Subcutaneous abdominal adipose tissue (tissue), 5 donors: ENCODE measurements at regions not wholly inside any gene's neighbourhood (a gene's known extent, or its start where the extent isn't known, plus 50 kb on each side); places are given as distances from the start of the nearest gene placed in this dataset.
A peak's percentile ranks its signal among the peaks of the same experiment; 100 is the strongest.
"Not testable (repeated sequence)": the region's sequence is repeated elsewhere in the genome, so short reads cannot be mapped to it uniquely, and the experiment has no call there.

Experiments used
- H3K27ac ChIP-seq: one replicate; pipeline ENCODE4 v1.7.0; 2013; ENCODE audit warnings: low read depth, mild to moderate bottlenecking, inconsistent platforms, low read length, moderate library complexity
- H3K27me3 ChIP-seq, 5 donors: one replicate each; pipeline ENCODE4 v1.7.0; 2013; ENCODE audit warnings: low read length in 5 of 5, inconsistent platforms in 1 of 5; ENCODE audit not compliant: control insufficient read depth in 5 of 5, insufficient read depth in 4 of 5
- H3K36me3 ChIP-seq, 5 donors: one replicate each; pipeline ENCODE4 v1.7.0; 2013; ENCODE audit warnings: low read length in 5 of 5; ENCODE audit not compliant: control insufficient read depth in 5 of 5, insufficient read depth in 5 of 5
- H3K4me1 ChIP-seq, 5 donors: one replicate each; pipeline ENCODE4 v1.7.0; 2013; ENCODE audit warnings: low read length in 5 of 5, mild to moderate bottlenecking in 3 of 5, moderate library complexity in 1 of 5; ENCODE audit not compliant: control insufficient read depth in 5 of 5, insufficient read depth in 5 of 5
- H3K4me3 ChIP-seq, 5 donors: one replicate each; pipeline ENCODE4 v1.7.0; 2013; ENCODE audit warnings: low read length in 5 of 5, low read depth in 1 of 5
- H3K9ac ChIP-seq, 5 donors: one replicate each; pipeline ENCODE4 v1.7.0; 2013; ENCODE audit warnings: low read length in 5 of 5, mild to moderate bottlenecking in 4 of 5, moderate library complexity in 3 of 5
- H3K9me3 ChIP-seq, 5 donors: one replicate each; pipeline ENCODE4 v1.7.0; 2013; ENCODE audit warnings: low read length in 5 of 5; ENCODE audit not compliant: control insufficient read depth in 5 of 5
- donor health status: healthy.
- donor health status: healthy.
- donor health status: healthy.
- donor health status: healthy.
- donor health status: healthy.

DNA sequence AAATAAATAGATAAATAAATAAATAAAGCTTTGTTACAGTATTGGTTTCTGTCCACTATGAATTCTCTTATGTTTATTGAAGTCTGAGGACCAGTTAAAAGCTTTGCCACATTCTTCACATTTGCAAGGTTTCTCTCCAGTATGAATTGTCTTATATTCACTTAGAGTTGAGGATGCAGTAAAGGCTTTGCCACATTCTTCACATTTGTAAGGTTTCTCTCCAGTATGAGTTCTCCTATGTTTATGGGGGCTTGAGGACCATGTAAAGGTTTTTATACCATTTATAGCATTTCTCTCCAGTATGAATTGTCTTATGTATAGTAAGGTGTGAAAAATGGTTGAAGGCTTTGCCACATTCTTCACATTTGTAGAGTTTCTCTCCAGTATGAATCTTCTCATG is 168.3 kb downstream of the ZNF737 start:
- Histone ChIP-seq H3K4me3 (peak overlapping the region in 4 of 5 donors; percentile 9 to 50 (median 41)), H3K4me1 (no peaks in the 10 kb centered on the region), H3K27me3 (no peaks in the 10 kb centered on the region), H3K36me3 (peaks cover 0 to 20% (median 9%) of the 10 kb centered on the region in 5 donors), H3K9me3 (peaks cover 26 to 75% (median 64%) of the 10 kb centered on the region in 5 donors), H3K27ac (no peak overlapping the region), H3K9ac (no peak overlapping the region)

DNA sequence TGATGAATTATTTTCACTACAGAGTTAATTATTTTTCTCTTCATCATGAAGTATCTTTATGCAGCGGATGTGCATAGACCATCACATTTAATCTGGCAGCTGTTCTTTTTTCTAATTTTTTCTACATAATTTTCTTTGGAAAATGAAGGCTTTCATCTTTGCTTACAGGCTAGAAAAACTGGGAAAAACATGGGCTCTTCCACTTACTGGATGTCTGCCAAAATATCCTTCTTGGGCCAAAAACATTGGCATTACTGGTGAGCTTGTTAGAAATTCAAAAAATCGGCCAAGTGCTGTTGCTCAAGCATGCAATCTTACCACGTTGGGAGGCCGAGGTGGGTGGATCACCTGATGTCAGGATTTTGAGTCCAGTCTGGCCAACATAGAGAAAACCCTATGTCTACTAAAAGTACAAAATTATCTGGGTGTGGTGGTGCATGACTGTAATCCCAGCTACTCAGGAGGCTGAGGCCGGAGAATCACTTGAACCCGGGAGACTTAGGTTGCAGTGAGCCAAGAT is 176.8 kb downstream of the ZNF737 start:
- peak overlapping the region in 2 of 5 donors; percentile 29 to 33 for H3K4me3 ChIP-seq
- H3K9me3 ChIP-seq: peaks cover 4 to 57% (median 46%) of the 10 kb centered on the region in 5 donors
- no peak overlapping the region for H3K27ac ChIP-seq
- H3K36me3 ChIP-seq: no peaks in the 10 kb centered on the region
- no peaks in the 10 kb centered on the region for H3K27me3 ChIP-seq
- H3K9ac ChIP-seq: no peak overlapping the region
- no peaks in the 10 kb centered on the region for H3K4me1 ChIP-seq

DNA sequence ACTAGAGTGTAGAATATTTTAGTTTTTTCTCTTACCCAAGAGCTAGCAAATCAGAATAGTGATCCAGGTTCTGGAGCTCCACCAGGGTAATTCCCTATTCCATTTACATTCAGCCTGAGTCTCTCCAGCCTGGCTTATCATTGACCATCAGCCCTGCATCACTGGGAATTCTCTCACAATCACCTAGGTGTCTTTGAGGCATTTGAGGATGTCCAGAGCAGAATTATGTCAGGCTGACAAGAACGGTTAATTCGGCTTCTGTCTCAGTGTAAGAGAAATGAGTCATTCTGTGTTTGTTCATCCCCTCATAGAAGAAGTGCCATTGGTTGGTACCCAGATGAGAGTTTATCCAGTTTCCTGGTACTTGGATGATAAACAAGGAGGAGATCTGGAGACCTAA is 180.5 kb downstream of the ZNF737 start:
- H3K4me3 ChIP-seq: no peak overlapping the region
- H3K27me3 ChIP-seq: no peaks in the 10 kb centered on the region
- H3K36me3 ChIP-seq: no peaks in the 10 kb centered on the region
- H3K27ac ChIP-seq: no peak overlapping the region
- H3K4me1 ChIP-seq: no peaks in the 10 kb centered on the region
- peaks cover 0 to 48% (median 40%) of the 10 kb centered on the region in 5 donors for H3K9me3 ChIP-seq
- no peak overlapping the region for H3K9ac ChIP-seq

DNA sequence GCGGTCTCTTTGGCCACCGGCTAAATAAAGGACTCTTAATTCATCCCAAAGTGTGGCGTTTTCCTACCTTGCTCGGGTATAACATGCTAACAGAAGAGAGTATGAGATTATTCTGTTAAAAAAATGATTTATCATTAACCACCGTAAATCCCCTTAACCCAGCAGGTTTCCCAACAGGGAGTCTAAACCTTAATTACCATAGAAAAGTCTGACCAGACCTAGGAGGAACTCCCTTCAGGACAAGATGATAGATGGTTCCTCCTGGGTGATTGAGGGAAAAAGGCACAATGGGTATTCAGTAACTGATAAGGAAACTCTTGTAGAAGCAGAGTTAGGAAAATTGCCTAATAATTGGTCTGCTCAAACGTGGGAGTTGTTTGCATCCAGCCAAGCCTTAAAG is 193.7 kb downstream of the ZNF737 start:
- Histone ChIP-seq H3K4me1 (no peaks in the 10 kb centered on the region), H3K9me3 (peaks cover 0 to 57% (median 37%) of the 10 kb centered on the region in 5 donors), H3K27ac (no peak overlapping the region)

DNA sequence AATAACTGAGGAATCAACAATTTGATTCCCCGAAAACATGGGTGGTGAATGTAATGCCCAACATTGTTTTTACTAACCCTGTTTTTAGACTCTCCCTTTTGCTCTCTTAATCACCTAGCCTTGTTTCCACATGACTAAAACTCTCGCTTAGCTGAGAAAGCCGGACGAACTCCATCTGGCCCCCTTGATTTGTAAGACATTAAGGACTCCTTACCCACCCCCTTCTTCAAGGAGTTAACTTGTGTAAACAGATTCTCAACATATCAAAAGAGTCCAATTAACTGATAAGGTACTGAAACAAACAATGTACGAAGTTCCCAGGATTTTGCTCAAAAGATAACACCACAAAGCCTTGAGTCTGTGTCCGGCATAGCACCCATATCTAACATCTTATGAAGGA is 194.3 kb downstream of the ZNF737 start:
- not testable (repeated sequence) for H3K9ac ChIP-seq, H3K27ac ChIP-seq, H3K4me1 ChIP-seq, H3K27me3 ChIP-seq, H3K36me3 ChIP-seq, H3K4me3 ChIP-seq
- H3K9me3 ChIP-seq: peaks cover 0 to 58% (median 39%) of the 10 kb centered on the region in 5 donors

More for the DNA sequence above, 193.7 kb downstream of the ZNF737 start:
- Histone ChIP-seq H3K4me3 (no peak overlapping the region), H3K27me3 (no peaks in the 10 kb centered on the region), H3K36me3 (peaks cover 0 to 4% (median 0%) of the 10 kb centered on the region in 5 donors), H3K9ac (no peak overlapping the region)

DNA sequence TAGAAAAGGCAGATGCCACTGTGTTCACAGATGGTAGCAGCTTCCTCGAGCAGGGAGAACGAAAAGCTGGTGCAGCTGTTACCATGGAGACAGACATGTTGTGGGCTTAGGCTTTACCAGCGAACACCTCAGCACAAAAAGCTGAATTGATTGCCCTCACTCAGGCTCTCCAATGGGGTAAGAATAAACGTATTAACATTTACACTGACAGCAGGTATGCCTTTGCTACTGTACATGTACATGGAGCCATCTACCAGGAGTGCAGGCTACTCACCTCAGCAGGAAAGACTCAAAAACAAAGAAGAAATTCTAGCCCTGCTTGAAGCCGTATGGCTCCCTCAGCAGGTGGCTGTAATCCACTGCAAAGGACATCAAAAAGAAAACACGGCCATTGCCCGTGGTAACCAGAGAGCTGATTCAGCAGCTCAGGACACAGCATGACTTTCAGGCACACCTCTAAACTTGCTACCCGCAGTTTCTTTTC is 197.7 kb downstream of the ZNF737 start:
- H3K27me3 ChIP-seq: no peaks in the 10 kb centered on the region
- peaks cover 0 to 56% (median 31%) of the 10 kb centered on the region in 5 donors for H3K9me3 ChIP-seq
- no peak overlapping the region for H3K27ac ChIP-seq
- peaks cover 0 to 4% (median 0%) of the 10 kb centered on the region in 5 donors for H3K36me3 ChIP-seq
- no peak overlapping the region for H3K9ac ChIP-seq
- H3K4me3 ChIP-seq: no peak overlapping the region
- no peaks in the 10 kb centered on the region for H3K4me1 ChIP-seq

DNA sequence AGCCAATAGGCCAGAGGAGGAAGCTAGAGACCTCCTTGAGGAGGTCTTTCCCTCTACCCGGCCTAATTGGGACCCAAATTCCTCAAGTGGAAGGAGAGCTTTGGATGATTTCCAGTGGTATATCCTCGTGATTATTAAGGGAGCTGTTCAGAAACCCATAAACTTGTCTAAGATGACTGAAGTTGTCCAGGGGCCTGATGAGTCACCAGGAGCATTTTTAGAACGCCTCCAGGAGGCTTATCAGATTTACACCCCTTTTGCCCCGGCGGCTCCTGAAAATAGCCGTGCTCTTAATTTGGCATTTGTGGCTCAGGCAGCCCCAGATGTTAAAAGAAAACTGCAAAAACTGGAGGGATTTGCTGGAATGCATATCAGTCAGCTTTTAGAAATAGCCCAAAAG is 198.1 kb downstream of the ZNF486 start:
- H3K27ac ChIP-seq: no peak overlapping the region
- no peaks in the 10 kb centered on the region for H3K36me3 ChIP-seq
- no peaks in the 10 kb centered on the region for H3K27me3 ChIP-seq
- H3K4me1 ChIP-seq: no peaks in the 10 kb centered on the region
- H3K4me3 ChIP-seq: no peak overlapping the region
- H3K9me3 ChIP-seq: peaks cover 0 to 57% (median 29%) of the 10 kb centered on the region in 5 donors
- no peak overlapping the region for H3K9ac ChIP-seq

DNA sequence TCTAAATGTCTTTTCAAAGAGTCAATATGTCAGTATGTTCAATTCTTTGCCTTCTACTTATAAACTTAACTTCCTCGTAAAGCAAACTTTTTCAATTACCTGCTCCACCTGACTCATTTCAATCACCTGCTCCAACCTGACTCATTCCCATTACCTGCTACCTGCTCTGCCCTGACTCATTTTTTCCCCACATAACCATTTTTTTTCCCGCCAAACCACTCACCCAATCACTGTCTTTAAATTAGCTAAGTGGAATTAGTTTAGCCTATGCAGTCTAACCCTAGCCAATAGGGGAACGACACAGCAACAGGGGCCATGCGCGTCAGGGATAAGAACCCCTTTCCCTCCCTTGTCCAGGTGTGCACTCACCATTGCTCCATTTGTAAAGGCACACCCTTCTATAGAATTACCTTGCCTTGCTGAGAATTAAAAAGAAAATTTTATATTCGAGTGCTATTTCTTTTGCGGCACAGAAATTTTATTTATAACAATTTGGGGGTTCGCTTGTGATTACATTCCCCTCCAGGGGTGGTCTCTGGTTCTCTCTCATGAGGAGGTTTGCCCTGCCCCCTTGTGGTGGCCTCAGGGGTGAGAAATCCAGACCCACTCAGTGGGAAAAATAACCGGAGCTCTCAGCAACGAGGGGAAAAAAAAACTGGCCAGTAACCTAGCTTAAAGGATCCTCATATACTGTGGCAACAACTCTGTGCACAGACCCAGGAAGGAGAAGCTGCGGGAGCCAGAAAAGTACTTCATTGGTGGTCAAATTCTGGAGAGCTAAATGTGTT is 193.1 kb downstream of the ZNF486 start:
- Histone ChIP-seq H3K4me1 (no peaks in the 10 kb centered on the region), H3K27me3 (no peaks in the 10 kb centered on the region), H3K4me3 (no peak overlapping the region), H3K36me3 (no peaks in the 10 kb centered on the region), H3K9me3 (peaks cover 0 to 49% (median 19%) of the 10 kb centered on the region in 5 donors), H3K9ac (no peak overlapping the region), H3K27ac (no peak overlapping the region)

DNA sequence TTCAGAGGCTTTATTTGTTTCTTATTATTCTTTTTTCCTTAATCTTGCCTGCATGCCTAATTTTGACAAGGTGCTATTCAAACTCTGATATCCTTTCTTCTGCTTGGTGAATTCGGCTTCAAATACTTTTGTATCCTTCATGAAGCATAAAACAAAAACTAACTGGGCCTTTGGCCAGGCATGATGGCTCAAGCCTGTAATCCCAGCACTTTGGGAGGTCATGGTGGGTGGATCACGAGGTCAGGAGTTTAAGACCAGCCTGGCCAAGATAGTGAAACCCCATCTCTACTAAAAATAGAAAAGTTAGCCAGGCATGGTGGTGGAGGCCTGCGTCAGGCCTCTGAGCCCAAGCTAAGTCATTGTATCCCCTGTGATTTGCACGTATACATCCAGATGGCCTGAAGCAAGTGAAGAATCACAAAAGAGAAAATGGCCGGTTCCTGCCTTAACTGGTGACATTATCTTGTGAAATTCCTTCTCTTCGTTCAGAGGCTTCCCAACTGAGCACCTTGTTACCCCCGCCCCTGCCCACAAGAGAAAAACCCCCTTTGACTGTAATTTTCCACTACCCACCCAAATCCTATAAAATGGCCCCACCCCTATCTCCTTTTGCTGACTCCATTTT is 191.9 kb downstream of the ZNF486 start:
- H3K27me3 ChIP-seq, H3K36me3 ChIP-seq, H3K4me3 ChIP-seq, H3K27ac ChIP-seq, H3K4me1 ChIP-seq, H3K9ac ChIP-seq: not testable (repeated sequence)
- peaks cover 0 to 41% (median 19%) of the 10 kb centered on the region in 5 donors for H3K9me3 ChIP-seq

DNA sequence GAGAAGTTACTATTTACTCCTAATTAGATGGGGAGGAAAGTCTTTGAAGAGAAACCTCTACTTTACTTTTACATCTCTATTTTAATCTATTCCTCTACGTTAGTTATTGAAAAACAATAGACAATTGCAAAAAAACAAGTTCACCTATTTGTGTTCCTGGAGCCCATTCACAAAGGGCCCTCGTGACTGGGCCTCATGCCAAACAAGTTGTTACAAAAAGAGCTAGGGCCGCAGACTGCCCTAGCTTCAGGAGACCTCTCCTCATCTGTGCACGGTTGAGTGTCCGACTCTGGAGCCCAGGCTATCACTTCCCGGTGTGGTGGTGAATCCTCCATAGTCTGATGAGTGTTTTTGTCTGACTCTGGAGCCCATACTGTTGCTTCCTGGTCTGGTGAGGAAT is 190.9 kb downstream of the ZNF486 start:
- Histone ChIP-seq H3K27me3 (no peaks in the 10 kb centered on the region), H3K27ac (no peak overlapping the region), H3K4me3 (no peak overlapping the region), H3K9ac (no peak overlapping the region), H3K36me3 (no peaks in the 10 kb centered on the region), H3K4me1 (no peaks in the 10 kb centered on the region), H3K9me3 (peaks cover 0 to 31% (median 16%) of the 10 kb centered on the region in 5 donors)
